GM21737 (cell line): ENCODE measurements at regions not wholly inside any gene's neighbourhood (a gene's known extent, or its start where the extent isn't known, plus 50 kb on each side); places are given as distances from the start of the nearest gene placed in this dataset.
"Not testable (repeated sequence)": the region's sequence is repeated elsewhere in the genome, so short reads cannot be mapped to it uniquely, and the experiment has no call there.

Source experiments
- ATAC-seq: cut with Tn5 transposase; IDR thresholded peaks from one replicate; pipeline ENCODE4 v1.9.1; 2021; ENCODE audit warnings: mild to moderate bottlenecking, moderate library complexity; ENCODE audit not compliant: unreplicated experiment

DNA sequence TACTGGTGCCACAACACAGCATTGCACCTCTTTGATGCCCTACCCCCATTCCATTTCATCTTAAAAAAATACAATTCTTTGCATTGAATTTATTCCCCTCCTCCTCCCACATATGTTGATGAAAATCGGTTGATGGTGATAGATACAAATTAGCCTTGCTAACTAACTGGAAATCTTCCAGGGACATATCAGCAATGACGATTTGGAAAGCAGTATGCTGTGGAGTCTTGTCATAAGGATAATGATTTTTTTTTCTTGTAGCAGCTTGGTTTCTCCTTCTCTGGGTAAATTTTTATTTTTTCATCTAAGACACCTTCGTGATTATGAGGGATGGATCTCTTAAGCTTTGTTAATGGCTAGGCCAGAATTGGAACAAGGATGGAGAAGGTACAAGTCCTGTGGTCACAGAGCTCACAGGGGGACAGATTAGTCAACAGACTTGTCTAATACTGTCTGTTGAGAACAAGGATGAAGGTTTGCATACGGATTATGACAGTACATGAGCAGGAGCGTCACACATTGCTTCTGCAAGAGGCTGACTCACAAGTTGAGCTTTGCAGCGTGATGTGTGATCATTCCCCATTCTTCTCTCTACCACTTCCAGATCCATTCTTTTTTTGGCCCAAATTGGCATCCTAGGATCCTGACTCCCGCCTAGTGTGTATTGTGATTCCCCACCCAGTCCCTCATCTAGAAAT, 233.1 kb upstream of the FERMT1 start:
- ATAC-seq: no peak

DNA sequence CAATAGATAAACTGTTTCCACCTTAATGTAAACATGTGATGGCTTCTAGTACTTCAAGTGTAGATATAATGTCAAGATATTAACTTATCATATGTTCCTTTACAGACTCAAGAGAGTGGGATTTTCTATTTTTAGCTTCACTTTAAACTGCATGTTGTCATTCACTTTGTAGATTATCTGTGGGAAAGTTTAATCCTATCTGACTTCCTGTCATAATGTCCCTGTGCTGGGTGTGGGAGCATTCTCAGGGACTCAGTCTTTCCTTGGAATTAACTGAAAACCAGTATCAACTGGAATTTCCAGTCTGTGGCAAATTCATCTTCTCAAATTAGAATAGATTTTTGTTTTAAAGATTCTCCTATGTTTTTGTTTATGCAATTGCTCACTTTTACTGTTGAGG, 226.1 kb upstream of the FERMT1 start:
- ATAC-seq: no peak

DNA sequence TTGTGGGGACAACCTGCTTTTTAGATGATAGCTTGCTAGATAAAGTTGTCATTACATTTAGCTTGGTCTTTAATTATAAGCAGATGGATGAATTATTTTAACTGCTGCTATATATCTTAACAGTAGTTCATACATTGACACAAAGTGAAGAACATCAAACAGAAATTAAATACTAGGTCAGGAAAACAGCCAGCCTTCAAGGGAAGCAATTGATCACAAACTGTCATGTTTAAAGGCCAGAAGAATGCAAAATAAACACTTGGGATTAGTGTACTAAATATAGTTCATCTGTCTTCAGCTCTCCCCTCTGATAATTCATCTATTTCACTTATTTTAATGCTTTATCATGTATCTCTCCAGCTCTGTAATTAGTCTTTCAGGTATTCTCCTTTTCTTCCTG, 225.1 kb upstream of the FERMT1 start:
- ATAC-seq: no peak

DNA sequence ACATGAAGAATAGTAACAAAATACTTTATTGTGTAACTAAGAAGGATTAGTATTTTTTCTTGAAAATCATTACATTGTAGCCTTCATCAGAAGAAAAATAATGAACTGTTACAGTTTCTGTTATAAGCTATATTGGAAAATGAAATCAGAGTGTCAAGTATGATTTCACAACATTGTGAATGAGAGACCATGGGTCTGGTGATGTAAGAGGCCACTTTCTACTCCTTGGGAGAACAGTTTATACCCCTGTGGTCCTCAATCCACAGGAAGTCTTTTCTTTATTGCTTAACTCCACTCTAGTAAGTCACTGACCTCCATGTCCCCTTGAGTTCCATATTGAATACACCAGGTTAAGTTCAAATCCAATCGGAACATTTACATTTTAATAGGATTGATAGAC, 218.7 kb upstream of the FERMT1 start:
- no peak for ATAC-seq

DNA sequence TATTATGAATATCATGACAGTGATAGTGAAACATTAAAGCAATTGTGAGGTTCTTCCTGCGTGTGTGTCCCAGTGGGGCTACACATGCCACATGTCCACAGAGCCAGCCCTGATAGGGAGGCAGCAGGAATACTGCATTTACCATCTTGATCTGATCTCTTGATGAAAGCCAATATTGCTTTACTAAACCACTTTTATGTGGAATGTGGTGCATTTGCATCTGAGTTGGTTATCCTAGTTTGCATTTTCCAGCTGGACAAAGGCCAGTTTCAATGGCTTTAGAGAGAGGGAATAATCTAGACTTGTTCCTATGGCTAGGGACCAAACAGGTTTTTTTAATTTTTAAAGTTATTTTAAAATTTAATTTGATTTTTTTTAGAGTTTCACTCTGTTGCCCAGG, 216.3 kb upstream of the FERMT1 start:
- no peak for ATAC-seq

DNA sequence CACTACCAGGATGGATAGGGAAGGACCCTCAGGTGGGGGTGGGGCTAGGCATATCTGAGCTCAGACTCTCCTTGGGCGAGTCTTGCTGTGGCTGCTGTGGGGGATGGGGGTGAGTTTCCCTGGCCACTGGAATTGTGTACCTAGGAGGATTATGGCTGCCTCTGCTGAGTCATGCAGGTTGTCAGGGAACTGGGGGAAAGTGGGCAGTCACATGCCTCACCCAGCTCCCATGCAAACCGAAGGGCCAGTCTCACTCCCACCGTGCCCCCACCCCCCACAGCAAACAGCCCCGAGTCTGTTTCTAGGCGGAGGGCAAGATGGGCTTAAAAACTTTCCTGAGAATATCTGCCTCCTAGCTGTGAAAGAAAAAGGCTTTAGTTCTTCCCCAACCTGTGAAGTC, 210.3 kb upstream of the FERMT1 start:
- no peak for ATAC-seq

DNA sequence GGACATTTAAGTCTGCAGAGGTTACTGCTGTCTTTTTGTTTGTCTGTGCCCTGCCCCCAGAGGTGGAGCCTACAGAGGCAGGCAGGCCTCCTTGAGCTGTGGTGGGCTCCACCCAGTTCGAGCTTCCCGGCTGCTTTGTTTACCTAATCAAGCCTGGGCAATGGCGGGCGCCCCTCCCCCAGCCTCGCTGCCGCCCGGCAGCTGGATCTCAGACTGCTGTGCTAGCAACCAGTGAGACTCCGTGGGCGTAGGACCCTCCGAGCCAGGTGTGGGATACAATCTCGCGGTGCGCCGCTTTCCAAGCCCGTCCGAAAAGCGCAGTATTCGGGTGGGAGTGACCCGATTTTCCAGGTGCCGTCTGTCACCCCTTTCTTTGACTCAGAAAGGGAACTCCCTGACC, 198.4 kb upstream of the FERMT1 start:
- ATAC-seq: not testable (repeated sequence)

DNA sequence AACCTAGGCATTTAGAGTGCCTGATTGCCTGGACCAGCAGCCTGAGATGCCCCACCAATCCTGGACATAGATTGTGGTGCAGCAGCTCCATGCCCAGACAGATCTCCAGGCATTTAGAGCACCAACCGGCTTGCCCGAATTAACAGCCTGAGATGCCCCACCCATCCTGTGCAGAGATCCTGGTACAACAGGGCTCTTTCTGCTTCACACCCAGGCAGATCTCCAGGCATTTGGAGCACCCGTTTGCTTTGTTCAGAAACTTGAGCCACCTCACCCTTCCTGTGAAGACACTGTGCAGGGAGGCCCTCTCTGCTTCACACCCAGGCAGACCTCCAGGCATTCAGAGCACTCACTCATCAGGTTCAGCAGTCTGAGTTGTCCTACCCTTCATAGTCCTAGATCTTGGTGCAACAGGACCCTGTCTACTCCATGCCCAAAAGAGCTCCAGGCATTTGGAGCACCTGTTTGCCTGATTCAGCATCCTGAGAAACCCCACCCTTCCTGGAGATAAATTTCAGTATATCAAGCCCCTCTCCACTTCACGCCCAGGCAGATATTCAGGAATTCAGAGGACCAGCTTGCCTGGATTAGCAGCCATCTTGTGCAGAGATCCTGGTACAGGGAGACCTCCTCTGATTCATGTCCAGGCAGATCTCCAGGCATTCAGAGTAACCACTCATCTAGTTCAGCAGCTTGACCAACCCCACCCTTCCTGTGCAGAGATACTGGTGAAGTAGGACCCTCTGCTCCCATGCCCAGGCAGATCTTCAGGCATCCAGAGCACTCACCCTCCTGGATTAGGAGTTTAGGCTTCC, 189.2 kb upstream of the FERMT1 start:
- no peak for ATAC-seq

DNA sequence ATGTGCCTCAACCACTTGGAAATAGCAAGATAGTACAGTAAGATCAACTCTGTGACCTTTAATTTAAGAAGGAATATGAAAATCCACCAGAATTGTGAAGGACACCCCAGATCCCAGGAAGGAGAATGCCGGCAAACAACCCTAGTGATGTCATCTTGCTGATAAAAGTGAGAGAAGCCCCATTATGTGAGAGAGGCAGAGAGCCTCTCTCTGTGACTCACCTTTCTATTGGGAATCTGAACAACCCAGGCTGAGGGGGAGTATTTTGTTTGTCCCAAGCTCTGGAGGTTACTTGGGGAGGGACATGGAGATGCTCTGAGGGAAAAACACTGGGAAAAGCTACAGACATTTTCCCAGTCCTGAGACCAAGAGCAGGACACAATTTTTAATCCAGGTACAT, 188.3 kb upstream of the FERMT1 start:
- no peak for ATAC-seq

DNA sequence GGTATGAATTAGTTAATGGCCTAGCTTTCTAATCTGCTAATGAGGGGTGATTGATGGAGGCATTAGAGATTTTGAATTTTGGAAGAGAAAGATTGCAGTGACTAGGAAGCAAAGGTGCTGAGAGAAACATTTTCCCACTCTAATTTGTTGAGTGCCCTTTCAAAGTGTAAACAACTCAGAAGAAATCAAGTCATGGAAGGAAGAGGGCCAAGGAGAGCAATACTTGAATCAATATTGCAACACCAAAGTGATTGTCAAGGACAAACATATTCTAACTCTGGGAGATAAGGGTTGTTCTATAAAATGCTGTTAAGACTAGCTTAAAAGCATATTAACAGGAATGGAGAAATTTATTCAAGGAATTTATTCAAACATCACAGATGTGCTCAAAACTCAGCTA, 182.7 kb upstream of the FERMT1 start:
- ATAC-seq: no peak

DNA sequence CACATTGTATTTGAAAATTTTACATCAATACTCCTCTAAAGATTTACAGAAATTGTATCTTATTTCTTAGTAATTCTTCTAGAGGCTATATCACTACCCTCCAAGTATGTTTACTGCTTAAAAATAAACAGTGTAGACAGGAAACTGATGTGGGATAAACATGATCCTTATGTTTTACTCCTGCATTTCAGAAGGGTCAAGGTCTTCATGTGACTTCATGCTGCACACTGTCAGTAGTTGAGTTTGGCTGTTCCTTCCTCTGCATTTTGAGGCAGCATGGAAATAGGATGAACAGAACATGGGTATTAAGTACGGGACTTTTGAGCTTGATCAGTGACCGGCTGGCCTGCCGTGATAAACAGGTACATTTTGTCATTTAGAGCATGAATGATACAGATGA, 179.2 kb upstream of the FERMT1 start:
- no peak for ATAC-seq

DNA sequence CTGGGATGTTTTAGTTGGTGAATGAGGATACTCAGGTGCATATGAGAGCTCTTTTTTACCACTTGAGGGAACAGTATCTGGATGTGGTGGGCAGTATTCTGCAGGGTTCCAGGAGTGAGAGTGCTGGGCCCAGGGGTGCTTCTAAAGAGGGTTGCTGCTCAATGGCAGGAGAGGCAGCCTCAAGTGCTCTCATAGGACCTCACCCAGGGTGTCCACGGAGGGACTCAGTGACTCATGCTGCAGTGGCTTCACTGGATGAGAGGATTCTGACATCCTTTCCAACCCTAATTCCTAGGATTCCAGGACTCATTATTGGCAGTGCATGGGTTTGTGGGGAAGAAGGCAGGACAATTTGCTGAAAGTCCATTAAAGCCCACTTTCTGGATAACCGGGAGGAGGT, 176.6 kb upstream of the FERMT1 start:
- ATAC-seq: no peak

DNA sequence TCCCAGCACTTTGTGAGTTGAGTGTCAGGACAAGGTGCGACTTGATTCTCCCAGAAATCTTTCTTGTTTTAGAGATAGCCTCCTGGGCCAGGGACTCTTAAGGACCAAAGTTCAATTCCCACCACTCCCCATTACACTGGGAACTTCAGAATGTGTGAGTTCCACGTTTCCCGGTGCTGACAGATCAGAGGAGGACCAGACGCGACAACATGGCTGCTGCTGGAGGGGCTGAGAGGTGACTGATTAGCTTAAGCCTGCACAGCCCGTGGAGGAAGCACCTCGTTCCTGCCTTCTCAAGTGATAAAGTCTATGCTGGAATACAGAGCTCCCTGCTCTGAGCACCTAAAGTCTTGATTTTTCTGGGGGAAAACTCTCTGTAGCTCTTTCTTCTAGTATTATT, 175.2 kb upstream of the FERMT1 start:
- no peak for ATAC-seq

DNA sequence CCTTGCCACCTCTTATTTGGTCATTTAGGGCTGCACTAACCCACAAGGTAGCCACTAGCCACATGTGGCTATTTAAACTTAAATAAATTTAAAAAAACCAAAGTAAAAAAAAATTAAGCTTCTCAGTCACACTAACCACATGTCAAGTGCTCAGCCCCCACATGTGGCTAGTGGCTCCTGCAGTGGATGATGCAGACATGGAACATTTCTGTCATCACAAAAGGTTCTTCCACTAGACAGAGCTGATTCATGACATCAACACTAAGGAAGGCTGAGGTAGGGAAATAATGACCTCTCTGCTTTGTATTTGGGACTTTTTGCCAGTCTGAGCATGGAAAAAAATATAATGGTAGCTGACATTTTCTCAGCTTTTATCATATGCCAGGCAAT, 173.0 kb upstream of the FERMT1 start:
- no peak for ATAC-seq

DNA sequence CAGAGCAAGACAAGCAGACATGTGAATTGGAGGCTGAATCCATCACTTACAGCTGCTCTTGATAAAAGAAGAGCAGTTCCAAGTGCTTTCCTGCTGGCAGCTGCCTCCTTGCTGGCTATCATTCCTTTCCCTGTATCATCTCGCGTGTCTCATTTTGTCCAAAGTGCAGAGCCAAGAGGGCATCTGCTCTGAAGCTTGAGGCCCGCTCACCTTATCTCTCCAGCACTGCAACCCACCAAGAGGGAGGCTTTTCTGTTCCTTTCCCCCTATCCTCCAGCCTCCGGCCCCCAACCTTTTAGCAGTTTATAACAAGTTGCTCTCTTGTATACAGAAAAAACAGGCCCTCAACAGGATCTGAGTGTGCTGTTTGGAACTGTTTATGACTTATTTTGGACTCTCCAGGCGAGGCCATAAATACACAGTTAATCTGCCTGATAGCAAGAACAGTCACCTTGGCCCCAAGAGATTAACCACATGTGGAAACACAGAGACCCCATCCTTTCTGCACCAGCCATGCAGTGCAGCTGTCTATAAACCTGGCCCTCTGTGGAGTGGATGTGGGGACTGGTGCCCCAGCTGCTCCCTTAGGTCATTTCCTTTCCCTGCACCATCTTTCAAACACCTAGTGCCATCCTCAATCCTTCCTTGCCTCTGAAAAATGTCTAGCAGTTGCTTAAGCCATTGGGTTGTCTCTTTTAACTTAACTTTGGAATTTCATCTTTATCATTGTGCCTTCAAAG, 172.5 kb upstream of the FERMT1 start:
- ATAC-seq: no peak

DNA sequence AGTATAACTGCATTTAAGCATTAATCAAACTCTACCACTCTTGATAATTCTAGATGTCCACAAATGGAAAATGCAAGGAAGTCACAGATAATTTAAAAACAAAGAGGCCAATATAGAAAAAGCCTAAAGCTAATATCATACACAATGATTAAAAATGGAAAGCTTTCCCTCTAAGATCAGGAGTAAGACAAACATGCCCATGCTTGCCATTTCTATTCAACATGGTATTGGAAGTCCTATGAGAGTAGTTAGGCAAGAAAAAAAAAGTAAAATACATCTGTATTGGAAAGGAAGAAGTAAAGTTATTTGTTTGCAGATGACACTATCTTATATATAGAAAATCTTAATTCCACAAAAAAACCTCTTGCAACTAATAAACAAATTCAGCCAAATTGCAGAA, 164.6 kb upstream of the FERMT1 start:
- no peak for ATAC-seq

DNA sequence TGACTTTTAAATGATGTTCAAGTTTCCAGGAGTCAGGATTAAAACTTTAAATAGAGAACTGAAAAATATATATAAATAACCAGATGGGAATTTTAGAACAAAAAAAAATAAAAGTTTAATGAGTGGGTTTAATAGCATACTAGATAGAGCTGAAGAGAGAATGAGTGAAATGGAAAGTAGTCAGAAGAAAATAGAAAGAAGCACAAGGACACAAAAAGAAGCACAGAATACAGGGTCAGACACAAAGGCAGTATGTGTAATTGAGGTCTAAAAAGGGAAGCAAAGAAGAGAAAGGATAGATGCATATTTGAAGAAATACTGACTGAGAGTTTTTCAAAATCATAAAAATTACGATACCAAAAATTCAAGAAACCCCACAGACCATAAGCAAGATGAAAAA, 159.8 kb upstream of the FERMT1 start:
- no peak for ATAC-seq

DNA sequence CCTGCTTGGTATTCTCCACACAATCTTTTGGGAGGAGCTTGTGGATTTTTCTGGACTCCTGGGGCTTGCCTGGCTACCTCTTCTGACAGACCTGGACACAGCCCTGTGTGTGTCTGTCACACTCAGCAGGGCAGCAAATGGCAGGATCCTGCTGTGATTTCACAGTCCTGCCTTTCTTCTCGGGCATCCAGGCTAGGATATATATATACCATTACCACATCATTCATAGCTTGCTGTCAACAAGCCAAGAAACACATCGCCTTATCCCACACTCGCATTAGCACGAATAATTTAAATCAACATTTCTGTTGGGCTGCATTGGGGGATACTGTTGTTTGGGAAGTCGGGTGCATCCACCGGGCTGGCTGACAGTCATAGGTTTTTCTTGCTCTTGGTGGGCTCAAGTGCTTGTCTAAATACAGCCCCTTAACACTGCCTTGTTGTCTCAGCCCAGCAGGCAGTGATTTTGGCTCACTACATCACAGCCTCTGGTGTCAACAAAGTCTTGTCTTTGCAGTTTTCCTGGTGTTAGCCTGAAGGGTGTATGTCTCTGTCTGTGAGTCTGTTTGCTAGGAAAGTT, 154.9 kb upstream of the FERMT1 start:
- ATAC-seq: no peak

DNA sequence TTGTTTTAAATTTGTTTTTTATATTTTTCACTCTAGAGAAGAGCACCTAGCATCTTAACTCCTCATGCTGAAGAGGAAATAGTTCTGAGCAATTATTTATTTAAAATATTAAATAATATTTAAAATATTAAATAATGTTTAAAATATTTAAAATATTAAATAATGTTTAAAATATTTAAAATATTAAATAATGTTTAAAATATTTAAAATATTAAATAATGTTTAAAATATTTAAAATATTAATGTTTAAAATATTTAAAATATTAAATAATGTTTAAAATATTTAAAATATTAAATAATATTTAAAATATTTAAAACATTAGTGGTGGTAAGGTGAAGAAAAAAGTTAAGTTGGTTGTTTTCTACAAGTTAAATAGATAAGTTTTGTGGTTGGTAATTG, 147.6 kb upstream of the FERMT1 start:
- ATAC-seq: not testable (repeated sequence)

DNA sequence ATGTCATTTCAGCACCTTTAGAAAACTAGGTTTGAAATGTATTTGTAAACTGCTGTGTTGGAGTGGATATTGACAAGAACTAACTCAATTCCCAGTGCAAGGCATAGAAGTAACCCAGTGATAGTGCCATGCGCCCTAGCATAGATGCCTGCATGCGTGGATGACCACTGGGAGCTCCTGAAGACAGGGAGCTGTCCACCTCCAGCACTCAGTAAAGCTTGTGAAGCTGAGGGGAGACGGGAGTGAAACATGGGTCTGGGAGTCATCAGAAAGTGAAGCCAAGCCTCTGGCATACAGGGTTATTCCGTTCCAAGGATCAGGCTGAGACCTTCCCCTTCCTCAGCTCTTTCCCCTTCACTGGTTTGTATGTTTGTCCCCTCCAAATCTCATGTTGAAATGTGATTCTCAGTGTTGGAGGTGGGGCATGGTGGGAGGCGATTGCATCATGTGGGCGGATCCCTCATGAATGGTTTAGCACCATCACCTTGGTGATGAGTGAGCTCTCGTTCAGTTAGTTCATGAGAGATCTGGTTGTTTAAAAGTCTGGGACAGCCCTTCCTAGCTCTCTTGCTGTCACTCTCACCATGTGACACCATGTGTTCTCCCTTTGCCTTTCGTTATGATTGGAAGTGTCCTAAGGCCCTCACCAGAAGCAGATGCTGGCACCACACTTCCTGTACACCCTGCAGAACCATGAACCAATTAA, 146.5 kb upstream of the FERMT1 start:
- ATAC-seq: no peak
